EL (cell line): ENCODE measurements at regions not wholly inside any gene's neighbourhood (a gene's known extent, or its start where the extent isn't known, plus 50 kb on each side); places are given as distances from the start of the nearest gene placed in this dataset.
"Not testable (repeated sequence)": the region's sequence is repeated elsewhere in the genome, so short reads cannot be mapped to it uniquely, and the experiment has no call there.

ENCODE experiments used
- DNase-seq: peaks from one replicate; pipeline ENCODE4 v3.0.0-alpha.2; 2016

GRCh38 chr5:165031371-165031770, 1526.0 kb downstream of the MAT2B start:
- DNase-seq: no peak

- DNase-seq: no peak
Observed at GRCh38 chr5:165035520-165035919, 1530.1 kb downstream of the MAT2B start.

GRCh38 chr5:165039748-165040147, 1534.3 kb downstream of the MAT2B start:
- DNase-seq: no peak

- DNase-seq: not testable (repeated sequence)
Observed at GRCh38 chr5:165045941-165046340, 1540.5 kb downstream of the MAT2B start.

- DNase-seq: no peak
Observed at GRCh38 chr5:165055476-165055875, 1550.1 kb downstream of the MAT2B start.

GRCh38 chr5:165057145-165057544, 1551.7 kb downstream of the MAT2B start:
- DNase-seq: no peak

- DNase-seq: no peak
Observed at GRCh38 chr5:165066751-165067385, 1561.4 kb downstream of the MAT2B start.

- no peak for DNase-seq
Observed at GRCh38 chr5:165076686-165077085, 1571.3 kb downstream of the MAT2B start.

- no peak for DNase-seq
Observed at GRCh38 chr5:165079389-165079788, 1574.0 kb downstream of the MAT2B start.

GRCh38 chr5:165083394-165083793, 1578.0 kb downstream of the MAT2B start:
- DNase-seq: no peak

- DNase-seq: no peak
Observed at GRCh38 chr5:165086465-165086864, 1581.0 kb downstream of the MAT2B start.

GRCh38 chr5:165094782-165095181, 1589.4 kb downstream of the MAT2B start:
- DNase-seq: no peak

GRCh38 chr5:165101709-165102108, 1596.3 kb downstream of the MAT2B start:
- DNase-seq: no peak

GRCh38 chr5:165104611-165105010, 1599.2 kb downstream of the MAT2B start:
- no peak for DNase-seq

- DNase-seq: no peak
Observed at GRCh38 chr5:165108809-165109208, 1603.4 kb downstream of the MAT2B start.

- no peak for DNase-seq
Observed at GRCh38 chr5:165119175-165119574, 1613.8 kb downstream of the MAT2B start.

- no peak for DNase-seq
Observed at GRCh38 chr5:165126598-165126997, 1621.2 kb downstream of the MAT2B start.

GRCh38 chr5:165127941-165128340, 1622.5 kb downstream of the MAT2B start:
- no peak for DNase-seq

- no peak for DNase-seq
Observed at GRCh38 chr5:165130656-165131055, 1625.2 kb downstream of the MAT2B start.

- DNase-seq: no peak
Observed at GRCh38 chr5:165134155-165134554, 1628.7 kb downstream of the MAT2B start.

GRCh38 chr5:165135565-165135964, 1630.1 kb downstream of the MAT2B start:
- DNase-seq: no peak

- DNase-seq: no peak
Observed at GRCh38 chr5:165137701-165138100, 1632.3 kb downstream of the MAT2B start.

- DNase-seq: no peak
Observed at GRCh38 chr5:165138236-165138635, 1632.8 kb downstream of the MAT2B start.

GRCh38 chr5:165139262-165139661, 1633.8 kb downstream of the MAT2B start:
- no peak for DNase-seq

GRCh38 chr5:165139721-165140120, 1634.3 kb downstream of the MAT2B start:
- no peak for DNase-seq
